Mesenchymal stem cell (in vitro differentiated cells and primary cell): ENCODE measurements at regions not wholly inside any gene's neighbourhood (a gene's known extent, or its start where the extent isn't known, plus 50 kb on each side); places are given as distances from the start of the nearest gene placed in this dataset.
"Not testable (repeated sequence)": the region's sequence is repeated elsewhere in the genome, so short reads cannot be mapped to it uniquely, and the experiment has no call there.

Experiments
- DNase-seq: peaks from one replicate; pipeline ENCODE4 v3.0.0-alpha.2; 2013
- H2AFZ ChIP-seq: one replicate; pipeline ENCODE4 v1.6.1; 2013; ENCODE audit warnings: low read depth, mild to moderate bottlenecking, control low read depth, inconsistent platforms, low read length, moderate library complexity
- H2AK5ac ChIP-seq: 2 replicates; pipeline ENCODE4 v1.6.1; 2013; ENCODE audit warnings: low read length, moderate library complexity, mild to moderate bottlenecking, inconsistent platforms; ENCODE audit not compliant: severe bottlenecking
- H2BK120ac ChIP-seq: one replicate; pipeline ENCODE4 v1.6.1; 2013; ENCODE audit warnings: low read depth, mild to moderate bottlenecking, inconsistent platforms, low read length, moderate library complexity
- H2BK12ac ChIP-seq, 2 experiments: one replicate each; pipeline ENCODE4 v1.6.1; 2013; ENCODE audit warnings: inconsistent platforms in 2 of 2, low read length in 2 of 2, mild to moderate bottlenecking in 2 of 2, moderate library complexity in 2 of 2, control low read depth in 1 of 2
- H2BK15ac ChIP-seq: one replicate; pipeline ENCODE4 v1.6.1; 2013; ENCODE audit warnings: mild to moderate bottlenecking, low read depth, inconsistent platforms; ENCODE audit not compliant: poor library complexity, severe bottlenecking
- H2BK5ac ChIP-seq: 2 replicates; pipeline ENCODE4 v1.6.1; 2013; ENCODE audit warnings: low read depth, mild to moderate bottlenecking, low read length, control low read depth, inconsistent platforms; ENCODE audit not compliant: poor library complexity, severe bottlenecking
- H3K14ac ChIP-seq, 2 experiments: one replicate each; pipeline ENCODE4 v1.6.1; 2013; ENCODE audit warnings: inconsistent platforms in 2 of 2, low read length in 2 of 2, control low read depth in 1 of 2, mild to moderate bottlenecking in 1 of 2, moderate library complexity in 1 of 2
- H3K18ac ChIP-seq, 2 experiments: one replicate each; pipeline ENCODE4 v1.6.1; 2013; ENCODE audit warnings: inconsistent platforms in 2 of 2, low read length in 2 of 2, control low read depth in 1 of 2, low read depth in 1 of 2, mild to moderate bottlenecking in 1 of 2
- H3K23ac ChIP-seq, 2 experiments: one replicate each; pipeline ENCODE4 v1.6.1; 2013; ENCODE audit warnings: inconsistent platforms in 2 of 2, low read length in 2 of 2, mild to moderate bottlenecking in 2 of 2, moderate library complexity in 2 of 2, control low read depth in 1 of 2
- H3K27ac ChIP-seq: 2 replicates; pipeline ENCODE4 v1.5.1; 2013; ENCODE audit warnings: mild to moderate bottlenecking, moderate library complexity, low read length, control low read depth, inconsistent platforms; ENCODE audit not compliant: poor library complexity, severe bottlenecking
- H3K27me3 ChIP-seq, 2 experiments: 2 replicates each; pipeline versions ENCODE4 v1.6.1 to v1.7.0; 2013; ENCODE audit warnings: low read length in 2 of 2, mild to moderate bottlenecking in 2 of 2, moderate library complexity in 2 of 2, control low read depth in 1 of 2, inconsistent platforms in 1 of 2; ENCODE audit not compliant: control insufficient read depth in 1 of 2, insufficient read depth in 1 of 2
- H3K36me3 ChIP-seq, 2 experiments: 2 replicates each; pipeline versions ENCODE4 v1.6.1 to v1.7.0; 2013; ENCODE audit warnings: low read length in 2 of 2, control low read depth in 1 of 2, inconsistent platforms in 1 of 2, low read depth in 1 of 2, mild to moderate bottlenecking in 1 of 2; ENCODE audit not compliant: insufficient read depth in 2 of 2, control insufficient read depth in 1 of 2
- H3K4ac ChIP-seq, 2 experiments: one replicate each; pipeline ENCODE4 v1.6.1; 2013; ENCODE audit warnings: inconsistent platforms in 2 of 2, low read length in 2 of 2, mild to moderate bottlenecking in 2 of 2, moderate library complexity in 2 of 2, control low read depth in 1 of 2, low read depth in 1 of 2
- H3K4me1 ChIP-seq: 2 replicates; pipeline ENCODE4 v1.6.1; 2013; ENCODE audit warnings: low read depth, low read length, control low read depth; ENCODE audit not compliant: control insufficient read depth, insufficient read depth
- H3K4me2 ChIP-seq: 2 replicates; pipeline ENCODE4 v1.6.1; 2013; ENCODE audit warnings: low read length, mild to moderate bottlenecking, inconsistent platforms; ENCODE audit not compliant: poor library complexity, severe bottlenecking
- H3K4me3 ChIP-seq, 2 experiments: 2 replicates each; pipeline versions ENCODE4 v1.5.1 to v1.7.0; 2013; ENCODE audit warnings: low read length in 2 of 2, mild to moderate bottlenecking in 2 of 2, control low read depth in 1 of 2, low read depth in 1 of 2; ENCODE audit not compliant: insufficient read depth in 1 of 2
- H3K79me1 ChIP-seq: replicated peaks from 2 replicates; pipeline ENCODE4 v1.6.1; 2013; ENCODE audit warnings: mild to moderate bottlenecking, control low read depth, low read length, inconsistent platforms; ENCODE audit not compliant: poor library complexity, severe bottlenecking
- H3K9ac ChIP-seq: 2 replicates; pipeline ENCODE4 v1.7.0; 2013; ENCODE audit warnings: mild to moderate bottlenecking, low read length, moderate library complexity
- H3K9me3 ChIP-seq: 2 replicates; pipeline ENCODE4 v1.7.0; 2013; ENCODE audit warnings: mild to moderate bottlenecking, low read length; ENCODE audit not compliant: control insufficient read depth
- H4K8ac ChIP-seq: one replicate; pipeline ENCODE4 v1.6.1; 2013; ENCODE audit warnings: inconsistent platforms, mild to moderate bottlenecking, low read length, moderate library complexity
- H4K91ac ChIP-seq: one replicate; pipeline ENCODE4 v1.6.1; 2013; ENCODE audit warnings: mild to moderate bottlenecking, low read length, inconsistent platforms
- WGBS: methylation state at CpG from one replicate; pipeline ENCODE4 v1.1.7; 2013; ENCODE audit warnings: mixed read lengths; 5-methylcytosine and 5-hydroxymethylcytosine counted together

DNA sequence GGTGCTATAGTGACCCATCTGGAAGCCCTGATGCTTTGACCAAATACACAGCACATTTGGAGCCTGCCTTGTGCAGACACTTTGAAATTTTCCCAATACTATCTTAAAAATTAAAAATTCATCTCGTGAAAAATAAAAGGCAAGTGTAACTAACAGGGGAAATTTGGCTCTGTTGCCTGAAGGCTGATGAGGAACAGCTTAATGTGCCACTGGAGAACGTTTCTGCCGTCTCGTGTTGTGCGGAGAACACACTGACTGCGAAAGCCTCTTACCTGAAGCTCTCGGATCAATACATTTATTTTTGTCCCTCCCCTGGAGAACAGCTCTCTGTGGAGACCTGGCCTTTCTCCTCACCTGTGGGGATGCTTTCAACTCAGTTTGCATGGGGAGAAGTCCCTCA is 77.2 kb upstream of the CHST15 start:
- no peak overlapping the region for H3K4ac ChIP-seq
- H3K4me3 ChIP-seq = no peak overlapping the region
- H3K4me2 ChIP-seq = no peak overlapping the region
- H3K14ac ChIP-seq = no peak overlapping the region
- WGBS = 89% methylated on average over 7 of the region's 7 CpGs
- no peak overlapping the region for H2BK12ac ChIP-seq
- peaks cover 16% of the 10 kb centered on the region for H3K4me1 ChIP-seq
- no peak overlapping the region for H2AFZ ChIP-seq
- H2BK120ac ChIP-seq = no peak overlapping the region
- peaks cover 0 to 29% of the 10 kb centered on the region in 2 experiments for H3K27me3 ChIP-seq
- no peak overlapping the region for H3K9ac ChIP-seq
- H3K27ac ChIP-seq = no peak overlapping the region
- peaks cover 5% of the 10 kb centered on the region for H3K9me3 ChIP-seq
- no peak overlapping the region for H2BK5ac ChIP-seq
- no peaks in the 10 kb centered on the region for H3K36me3 ChIP-seq
- no peak overlapping the region for H3K18ac ChIP-seq
- no peak overlapping the region for H2BK15ac ChIP-seq
- H3K79me1 ChIP-seq = no peaks in the 10 kb centered on the region
- no peak overlapping the region for H2AK5ac ChIP-seq
- H3K23ac ChIP-seq = no peak overlapping the region
- no peak for DNase-seq
- no peak overlapping the region for H4K91ac ChIP-seq
- H4K8ac ChIP-seq = no peak overlapping the region

DNA sequence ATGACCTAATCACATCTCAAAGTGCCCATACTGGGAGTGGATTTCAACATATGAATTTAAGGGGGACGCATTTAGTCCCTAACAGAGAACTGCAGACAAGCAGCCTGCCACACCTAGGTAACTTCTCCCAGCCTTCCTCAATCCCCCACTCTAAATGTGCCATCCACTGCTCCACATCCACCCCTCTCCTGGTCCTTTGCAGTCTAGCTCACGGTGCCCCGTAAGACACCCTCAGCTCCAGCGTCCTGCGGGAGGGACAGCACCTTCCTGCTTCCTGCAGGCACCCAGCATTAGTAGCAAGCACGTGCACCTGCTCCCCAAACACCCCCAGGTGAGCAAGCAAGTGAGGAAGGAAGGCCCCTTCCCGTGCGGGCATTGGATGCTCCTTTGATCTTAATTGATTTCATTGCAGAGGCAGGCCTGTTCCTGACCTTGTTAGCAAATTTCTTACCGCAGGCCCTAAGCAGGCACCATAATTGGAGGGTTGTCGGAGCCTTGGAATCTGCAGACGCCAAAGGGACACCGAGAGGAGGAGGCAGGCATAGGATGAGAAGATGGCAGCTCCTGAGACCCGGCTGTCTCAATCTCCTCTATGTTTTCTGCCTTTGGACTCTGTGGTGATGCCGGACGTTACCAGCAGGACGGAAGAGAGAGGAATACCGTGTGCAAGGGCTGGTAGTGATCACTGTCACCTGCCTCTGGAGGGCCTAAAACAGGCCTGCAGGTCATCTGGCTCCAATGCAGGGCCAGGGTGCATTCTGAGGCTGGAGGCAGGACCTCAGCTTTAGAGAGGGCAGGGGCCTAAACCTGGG is 75.8 kb upstream of the CHST15 start:
- Histone ChIP-seq H3K4me3 (no peak overlapping the region), H3K27ac (no peak overlapping the region), H3K4me2 (no peak overlapping the region), H4K8ac (no peak overlapping the region), H2BK5ac (no peak overlapping the region), H3K14ac (no peak overlapping the region), H4K91ac (no peak overlapping the region), H3K4me1 (peaks cover 4% of the 10 kb centered on the region), H3K27me3 (peaks cover 0 to 29% of the 10 kb centered on the region in 2 experiments), H3K79me1 (no peaks in the 10 kb centered on the region), H2AK5ac (no peak overlapping the region), H3K18ac (no peak overlapping the region), H3K36me3 (no peaks in the 10 kb centered on the region), H3K4ac (no peak overlapping the region), H2BK15ac (no peak overlapping the region), H2AFZ (no peak overlapping the region), H3K9me3 (peaks cover 5% of the 10 kb centered on the region), H3K23ac (no peak overlapping the region), H2BK12ac (no peak overlapping the region), H3K9ac (no peak overlapping the region), H2BK120ac (no peak overlapping the region)
- DNase-seq = no peak
- 91% methylated on average over 17 of the region's 17 CpGs for WGBS

DNA sequence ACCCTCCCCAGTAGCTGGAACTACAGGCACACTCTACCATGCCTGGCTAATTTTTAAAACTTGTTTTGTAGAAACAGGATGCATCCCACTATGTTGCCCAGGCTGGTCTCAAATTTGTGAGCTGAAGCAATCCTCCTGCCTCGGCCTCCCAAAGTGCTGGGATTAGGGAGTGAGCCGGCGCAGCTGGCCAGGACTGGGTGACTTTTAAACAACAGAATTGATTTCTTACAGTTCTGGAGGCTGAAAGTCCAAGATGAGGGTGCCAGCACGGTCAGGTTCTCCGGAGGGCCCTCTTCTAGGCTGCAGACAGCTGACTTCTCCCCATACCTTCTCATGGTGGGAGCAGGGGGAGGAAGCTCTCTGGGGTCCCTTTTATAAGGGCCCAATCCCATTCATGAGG is 75.2 kb upstream of the CHST15 start:
- Histone ChIP-seq H3K4ac (no peak overlapping the region), H4K91ac (no peak overlapping the region), H3K4me1 (no peaks in the 10 kb centered on the region), H2AFZ (no peak overlapping the region), H2BK5ac (no peak overlapping the region), H3K23ac (no peak overlapping the region), H3K4me2 (no peak overlapping the region), H3K79me1 (no peaks in the 10 kb centered on the region), H2BK12ac (no peak overlapping the region), H3K14ac (no peak overlapping the region), H2BK120ac (no peak overlapping the region), H3K36me3 (no peaks in the 10 kb centered on the region), H3K9ac (no peak overlapping the region), H2BK15ac (no peak overlapping the region), H3K4me3 (no peak overlapping the region), H3K9me3 (peaks cover 5% of the 10 kb centered on the region), H2AK5ac (no peak overlapping the region), H3K27me3 (peaks cover 0 to 29% of the 10 kb centered on the region in 2 experiments), H3K18ac (no peak overlapping the region), H4K8ac (no peak overlapping the region), H3K27ac (no peak overlapping the region)
- WGBS = 96% methylated on average over 3 of the region's 5 CpGs
- no peak for DNase-seq

GRCh38 chr10:124167925-124168324 is 74.5 kb upstream of the CHST15 start:
- not testable (repeated sequence) for H3K4me3 ChIP-seq, DNase-seq, H2BK12ac ChIP-seq, H2BK120ac ChIP-seq, H3K23ac ChIP-seq, H3K79me1 ChIP-seq, H3K14ac ChIP-seq, H3K9ac ChIP-seq, H2BK15ac ChIP-seq, H4K91ac ChIP-seq, H3K27ac ChIP-seq, H2BK5ac ChIP-seq, H3K4ac ChIP-seq, H2AFZ ChIP-seq, H4K8ac ChIP-seq, H3K9me3 ChIP-seq, H3K4me2 ChIP-seq, H3K36me3 ChIP-seq, H3K4me1 ChIP-seq, H3K18ac ChIP-seq, H2AK5ac ChIP-seq
- H3K27me3 ChIP-seq = peaks cover 0 to 24% of the 10 kb centered on the region in 2 experiments
- WGBS = 96% methylated on average over 5 of the region's 5 CpGs
